ENCODE measurements at regions not wholly inside any gene's neighbourhood (a gene's known extent, or its start where the extent isn't known, plus 50 kb on each side); places are given as distances from the start of the nearest gene placed in this dataset.

GRCh38 chr11:98964146-98964545, 56.6 kb upstream of the CNTN5 start:
- no peak for DNase-seq
- FAIRE-seq, result no peak
- H3K9me3 ChIP-seq (ENCODE audit: control insufficient read depth in 2 of 2, insufficient read depth in 1 of 2, low read depth in 1 of 2, low read length in 1 of 2), result no peaks in the 10 kb centered on the region
- H3K36me3 ChIP-seq (ENCODE audit: control insufficient read depth in 3 of 3, insufficient read depth in 2 of 3, low read depth in 1 of 3, low read length in 3 of 3), result no peaks in the 10 kb centered on the region
- no peaks in the 10 kb centered on the region for H3K27me3 ChIP-seq (ENCODE audit: control insufficient read depth in 3 of 3, insufficient read depth in 3 of 3, low read length in 3 of 3)
- H3K4me3 ChIP-seq (ENCODE audit: low read depth in 1 of 3, low read length in 3 of 3), result no peak overlapping the region
- 67 to 81% (median 71%) methylated on average over 3 of the region's 3 CpGs for WGBS, 3 donors
- no peak overlapping the region for H3K27ac ChIP-seq (ENCODE audit: low read depth in 1 of 3, low read length in 2 of 3)
- no peaks in the 10 kb centered on the region for H3K4me1 ChIP-seq (ENCODE audit: control insufficient read depth in 3 of 3, insufficient read depth in 2 of 3, low read depth in 1 of 3, low read length in 2 of 3)

- Histone ChIP-seq H3K27ac (ENCODE audit: low read depth in 1 of 3, low read length in 2 of 3) (no peak overlapping the region), H3K9me3 (ENCODE audit: control insufficient read depth in 2 of 2, insufficient read depth in 1 of 2, low read depth in 1 of 2, low read length in 1 of 2) (no peaks in the 10 kb centered on the region), H3K36me3 (ENCODE audit: control insufficient read depth in 3 of 3, insufficient read depth in 2 of 3, low read depth in 1 of 3, low read length in 3 of 3) (no peaks in the 10 kb centered on the region), H3K27me3 (ENCODE audit: control insufficient read depth in 3 of 3, insufficient read depth in 3 of 3, low read length in 3 of 3) (no peaks in the 10 kb centered on the region), H3K4me1 (ENCODE audit: control insufficient read depth in 3 of 3, insufficient read depth in 2 of 3, low read depth in 1 of 3, low read length in 2 of 3) (no peaks in the 10 kb centered on the region), H3K4me3 (ENCODE audit: low read depth in 1 of 3, low read length in 3 of 3) (no peak overlapping the region)
- 29 to 52% (median 39%) methylated on average over 1 of the region's 1 CpG for WGBS, 3 donors
- DNase-seq (no peak), FAIRE-seq (no peak)
Measured at GRCh38 chr11:98965358-98965757, 55.4 kb upstream of the CNTN5 start.

GRCh38 chr11:98965775-98966174, 55.0 kb upstream of the CNTN5 start:
- Histone ChIP-seq H3K4me1 (ENCODE audit: control insufficient read depth in 3 of 3, insufficient read depth in 2 of 3, low read depth in 1 of 3, low read length in 2 of 3) (no peaks in the 10 kb centered on the region), H3K36me3 (ENCODE audit: control insufficient read depth in 3 of 3, insufficient read depth in 2 of 3, low read depth in 1 of 3, low read length in 3 of 3) (no peaks in the 10 kb centered on the region), H3K4me3 (ENCODE audit: low read depth in 1 of 3, low read length in 3 of 3) (no peak overlapping the region), H3K27ac (ENCODE audit: low read depth in 1 of 3, low read length in 2 of 3) (no peak overlapping the region), H3K27me3 (ENCODE audit: control insufficient read depth in 3 of 3, insufficient read depth in 3 of 3, low read length in 3 of 3) (no peaks in the 10 kb centered on the region), H3K9me3 (ENCODE audit: control insufficient read depth in 2 of 2, insufficient read depth in 1 of 2, low read depth in 1 of 2, low read length in 1 of 2) (no peaks in the 10 kb centered on the region)
- FAIRE-seq, result no peak
- DNase-seq, result no peak

- FAIRE-seq (no peak), DNase-seq (no peak)
- Histone ChIP-seq H3K36me3 (ENCODE audit: control insufficient read depth in 3 of 3, insufficient read depth in 2 of 3, low read depth in 1 of 3, low read length in 3 of 3) (no peaks in the 10 kb centered on the region), H3K27ac (ENCODE audit: low read depth in 1 of 3, low read length in 2 of 3) (no peak overlapping the region), H3K27me3 (ENCODE audit: control insufficient read depth in 3 of 3, insufficient read depth in 3 of 3, low read length in 3 of 3) (no peaks in the 10 kb centered on the region), H3K9me3 (ENCODE audit: control insufficient read depth in 2 of 2, insufficient read depth in 1 of 2, low read depth in 1 of 2, low read length in 1 of 2) (no peaks in the 10 kb centered on the region), H3K4me3 (ENCODE audit: low read depth in 1 of 3, low read length in 3 of 3) (no peak overlapping the region), H3K4me1 (ENCODE audit: control insufficient read depth in 3 of 3, insufficient read depth in 2 of 3, low read depth in 1 of 3, low read length in 2 of 3) (no peaks in the 10 kb centered on the region)
- 50 to 74% (median 56%) methylated on average over 4 of the region's 4 CpGs for WGBS, 3 donors
Measured at GRCh38 chr11:98967005-98967404, 53.7 kb upstream of the CNTN5 start.
